GDM1 (cell line): ENCODE measurements at regions not wholly inside any gene's neighbourhood (a gene's known extent, or its start where the extent isn't known, plus 50 kb on each side); places are given as distances from the start of the nearest gene placed in this dataset.
"Not testable (repeated sequence)": the region's sequence is repeated elsewhere in the genome, so short reads cannot be mapped to it uniquely, and the experiment has no call there.

ENCODE experiments used
- DNase-seq: peaks from one replicate; lab custom pipeline; 2025; lab: John Stamatoyannopoulos, UW

- no peak for DNase-seq
Observed at GRCh38 chr7:34332006-34332405, 326.0 kb upstream of the NPSR1 start.

DNA sequence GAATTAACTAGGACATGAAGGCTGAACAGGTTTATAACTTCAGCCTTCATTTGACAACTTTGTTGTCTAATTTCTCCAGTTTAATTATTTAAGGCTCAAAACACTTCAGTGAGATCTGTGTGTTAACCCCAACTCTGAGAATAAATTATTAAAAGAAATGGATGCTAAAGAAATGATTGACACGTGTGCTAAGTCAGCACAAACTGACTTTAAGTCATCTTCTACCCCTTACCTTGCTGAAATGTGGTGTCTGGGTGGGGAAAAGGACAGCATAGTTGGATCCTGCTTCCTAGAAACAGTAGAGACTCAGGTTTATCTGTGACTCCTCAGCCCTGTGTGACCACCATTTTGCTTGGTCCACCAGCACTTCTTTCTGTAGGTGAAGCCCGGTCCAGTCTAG is 324.8 kb upstream of the NPSR1 start:
- no peak for DNase-seq

- DNase-seq, result no peak
Observed at GRCh38 chr7:34333925-34334324, 324.1 kb upstream of the NPSR1 start.

DNA sequence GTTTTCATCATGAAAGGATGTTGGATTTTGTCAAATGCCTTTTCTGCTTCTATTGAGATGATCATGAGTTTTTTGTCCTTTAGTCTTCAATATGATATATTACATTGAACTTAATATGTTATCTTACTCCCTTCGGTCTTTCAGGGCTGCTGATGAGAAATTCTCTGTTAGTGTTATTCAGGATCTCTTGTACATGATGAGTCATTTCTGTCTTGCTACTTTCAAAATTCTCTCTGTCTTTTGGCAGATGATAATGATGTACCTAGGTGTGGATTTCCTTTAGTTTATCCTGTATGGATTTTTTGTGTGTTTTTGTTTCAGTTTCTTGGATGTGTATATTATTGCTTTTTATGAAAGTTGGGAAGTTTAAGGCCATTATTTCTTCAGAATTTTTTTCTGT is 320.9 kb upstream of the NPSR1 start:
- DNase-seq, result no peak

DNA sequence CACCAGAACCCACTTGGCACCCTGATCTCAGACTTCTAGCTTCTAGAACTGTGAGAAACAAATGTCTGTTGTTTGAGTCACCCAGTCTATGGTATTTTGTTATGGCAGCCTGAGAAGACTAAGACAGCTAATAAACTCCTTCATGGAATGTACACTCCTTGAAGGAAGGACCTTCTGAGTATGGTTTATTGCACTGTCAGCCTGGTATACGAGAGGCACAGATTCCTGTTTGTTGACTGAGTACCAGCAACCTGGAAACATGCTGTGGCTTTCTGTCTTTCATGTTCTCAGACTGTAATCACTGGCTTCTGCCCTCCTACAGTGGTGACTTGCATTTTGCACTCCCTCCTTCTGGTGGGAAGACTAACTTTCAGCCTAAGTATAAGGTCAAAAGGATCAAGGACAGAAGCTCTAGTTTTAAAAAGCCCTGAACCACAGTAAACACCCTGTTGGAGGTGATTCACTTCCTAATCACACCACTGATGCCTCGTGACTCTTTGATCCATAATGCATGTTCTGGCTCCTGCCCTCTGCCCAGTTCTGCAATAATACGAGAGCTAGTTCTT is 319.0 kb upstream of the NPSR1 start:
- DNase-seq, result no peak

GRCh38 chr7:34341326-34341725 is 316.7 kb upstream of the NPSR1 start:
- no peak for DNase-seq

GRCh38 chr7:34342387-34342786 is 315.6 kb upstream of the NPSR1 start:
- DNase-seq, result no peak

DNA sequence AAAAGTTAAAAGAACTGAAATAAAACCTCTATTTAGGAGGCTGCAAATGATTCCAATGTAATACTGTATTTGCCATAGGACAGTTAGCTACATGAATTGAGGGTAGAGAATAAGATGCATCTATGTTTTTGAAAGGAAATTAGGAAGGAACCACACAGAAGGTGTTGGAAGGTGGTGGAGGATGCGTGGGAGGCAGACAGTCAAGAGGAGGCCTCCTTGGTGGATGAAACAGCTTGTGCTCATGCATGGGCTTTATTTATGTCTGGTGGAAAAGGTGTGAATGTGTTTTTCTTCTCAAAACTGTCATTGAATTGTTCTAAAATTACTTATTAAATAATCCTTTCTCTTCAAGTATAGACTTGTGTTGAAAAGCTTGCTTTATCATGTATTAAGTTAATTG is 314.4 kb upstream of the NPSR1 start:
- DNase-seq, result no peak

DNA sequence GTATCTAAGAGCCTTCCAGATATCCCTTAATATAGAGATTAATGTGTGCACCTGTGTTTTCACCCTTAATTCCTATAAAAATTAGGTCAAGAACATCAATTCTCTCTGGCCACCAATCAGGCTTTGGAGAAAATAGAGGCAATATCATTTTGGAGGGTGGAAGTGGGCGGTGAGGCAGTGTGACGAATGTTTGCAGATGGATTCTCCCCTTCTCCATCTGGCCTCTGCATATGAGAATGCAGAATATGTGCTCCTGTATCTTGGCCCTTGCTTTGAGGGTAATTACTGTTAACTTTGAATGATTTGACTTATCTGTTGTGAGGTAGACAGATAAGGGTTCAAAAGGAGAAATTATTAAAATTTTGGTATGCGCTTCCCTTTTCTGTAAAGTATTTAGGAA is 304.0 kb upstream of the NPSR1 start:
- no peak for DNase-seq

GRCh38 chr7:34354899-34355298 is 303.1 kb upstream of the NPSR1 start:
- no peak for DNase-seq

GRCh38 chr7:34357068-34357467 is 300.9 kb upstream of the NPSR1 start:
- DNase-seq, result no peak

DNA sequence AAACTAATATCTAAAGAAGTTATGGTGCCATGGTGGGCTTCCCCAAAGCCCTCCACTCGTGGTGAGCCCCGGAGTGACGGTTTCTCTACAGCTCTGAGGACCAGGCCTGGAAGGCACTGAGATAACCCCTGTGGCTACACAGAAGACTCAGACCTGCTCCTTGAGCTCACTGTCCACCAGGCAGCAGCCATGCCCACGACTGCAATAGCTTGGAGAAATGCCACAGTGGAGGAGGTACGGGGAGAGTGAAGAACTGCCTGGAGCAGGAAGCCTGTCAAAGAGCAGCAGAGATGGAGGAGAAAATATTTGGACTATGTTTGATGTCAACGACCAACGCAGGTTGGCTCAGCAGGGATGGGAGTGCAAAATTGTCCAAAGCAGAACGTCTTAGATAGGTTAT is 300.1 kb upstream of the NPSR1 start:
- DNase-seq, result no peak

- not testable (repeated sequence) for DNase-seq
Observed at GRCh38 chr7:34358578-34358977, 299.4 kb upstream of the NPSR1 start.

- no peak for DNase-seq
Observed at GRCh38 chr7:34361663-34362250, 296.3 kb upstream of the NPSR1 start.

GRCh38 chr7:34362621-34363020 is 295.4 kb upstream of the NPSR1 start:
- no peak for DNase-seq

DNA sequence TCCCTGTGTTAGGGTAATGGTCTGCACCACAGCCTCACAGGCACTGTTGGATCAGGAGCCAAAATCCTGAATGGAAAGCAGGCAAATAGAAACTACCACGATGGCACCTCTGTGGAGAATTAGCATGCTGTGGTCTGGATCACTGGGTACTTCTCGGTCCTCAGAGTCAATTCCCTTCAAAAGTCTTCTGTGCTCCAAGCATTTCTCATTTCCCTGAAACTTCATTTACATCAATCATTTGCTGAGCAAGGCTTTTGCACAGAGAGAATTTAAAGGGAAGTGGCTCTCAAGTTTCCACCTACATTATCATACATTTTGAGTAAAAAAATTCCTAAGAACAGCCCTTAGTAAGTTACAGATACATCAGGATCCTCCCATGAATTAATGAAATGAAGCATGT is 293.9 kb upstream of the NPSR1 start:
- no peak for DNase-seq

DNA sequence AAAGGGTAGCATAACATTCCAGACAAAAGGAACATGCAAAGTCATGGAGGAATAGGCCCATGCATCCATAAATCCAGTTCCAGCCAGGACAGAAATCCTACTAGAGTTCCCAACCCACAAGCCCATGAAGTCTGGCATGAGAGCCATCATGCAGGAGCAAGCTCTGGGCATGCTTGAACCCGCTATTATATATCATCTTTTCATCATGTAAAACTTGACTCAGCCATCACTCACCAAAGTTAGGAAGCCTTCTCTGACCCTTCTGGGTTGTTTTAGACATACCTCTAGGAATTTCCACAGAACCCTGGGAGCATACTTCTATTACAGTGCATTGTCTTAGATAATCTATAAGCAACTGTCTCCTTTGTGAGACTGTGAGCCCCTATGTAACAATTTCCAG is 293.0 kb upstream of the NPSR1 start:
- DNase-seq, result no peak

DNA sequence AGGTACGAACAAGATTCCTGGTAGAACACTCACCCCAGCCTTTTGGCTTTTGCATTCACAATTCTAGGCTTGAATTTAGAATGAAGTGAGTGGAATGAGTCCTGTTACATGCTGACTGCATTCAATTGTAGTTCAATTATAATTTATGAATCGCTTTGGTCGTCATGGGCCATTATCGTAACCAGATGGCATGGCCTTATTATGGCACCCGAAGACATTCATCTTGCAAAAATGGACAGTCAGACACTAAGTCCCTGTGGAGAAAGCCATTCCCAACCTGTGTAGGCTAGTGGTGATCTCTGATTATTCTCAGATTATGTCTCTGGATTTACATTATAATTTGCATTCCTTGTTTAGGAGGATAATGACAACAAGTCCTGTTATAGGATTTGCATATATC is 292.4 kb upstream of the NPSR1 start:
- no peak for DNase-seq

GRCh38 chr7:34371922-34372321 is 286.1 kb upstream of the NPSR1 start:
- no peak for DNase-seq

GRCh38 chr7:34373940-34374339 is 284.1 kb upstream of the NPSR1 start:
- DNase-seq, result no peak

GRCh38 chr7:34382166-34382893 is 275.7 kb upstream of the NPSR1 start:
- DNase-seq, result no peak

DNA sequence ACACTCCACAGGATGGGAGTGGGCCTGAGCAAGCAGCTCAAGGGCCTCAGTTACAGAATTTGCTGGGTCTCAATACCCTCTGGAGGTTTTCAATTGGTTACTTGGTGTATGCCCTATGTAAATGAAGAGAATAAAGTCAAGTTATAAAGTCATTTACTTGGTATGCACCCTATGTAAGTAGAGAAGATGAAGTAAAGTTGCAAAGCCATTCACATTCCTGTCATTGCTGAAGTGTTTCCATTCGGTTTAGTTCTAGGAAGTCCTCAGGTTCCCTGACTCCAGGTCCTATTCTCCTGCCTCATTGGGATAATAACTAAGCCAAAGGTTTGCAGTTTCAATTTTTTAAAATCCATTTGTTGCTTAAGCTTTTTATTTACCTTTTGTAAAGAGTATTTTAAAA is 272.6 kb upstream of the NPSR1 start:
- no peak for DNase-seq

DNA sequence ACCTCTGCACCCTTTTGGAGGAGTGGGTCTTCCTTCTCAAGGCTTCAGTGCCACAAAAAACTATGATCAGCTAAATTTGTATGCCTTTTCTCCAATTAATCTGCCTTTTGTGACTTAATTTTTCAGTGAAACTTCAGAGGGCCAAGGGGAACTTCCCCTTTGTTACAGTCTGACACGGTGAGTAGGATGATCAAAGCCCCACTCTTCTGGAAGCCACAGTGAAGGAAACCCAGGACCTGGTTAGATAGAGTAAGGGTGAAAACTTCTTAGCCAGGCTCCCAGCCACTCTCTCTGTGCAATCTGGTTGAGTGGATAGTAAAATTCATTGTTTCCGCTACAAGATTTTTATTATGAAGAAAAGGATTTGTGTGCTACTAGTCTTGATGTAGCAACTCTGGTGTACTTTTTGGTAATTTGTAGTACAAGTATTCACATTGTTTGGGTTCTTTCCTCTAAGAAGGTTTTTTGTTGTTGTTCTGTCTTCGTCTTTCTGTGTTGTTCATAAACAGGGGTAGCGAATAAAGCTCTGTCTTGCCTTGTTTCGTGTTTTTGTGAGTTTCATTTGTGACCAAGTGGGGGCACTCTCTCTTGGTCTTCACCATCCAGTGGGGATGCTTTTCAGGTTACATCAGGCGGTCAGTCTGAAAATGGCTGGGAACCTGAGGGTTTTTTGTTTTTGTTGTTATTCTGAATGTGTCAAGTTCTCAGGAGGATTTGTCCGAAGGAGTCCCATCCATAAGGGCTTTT is 268.5 kb upstream of the NPSR1 start:
- no peak for DNase-seq
